NCI-H226 (cell line): ENCODE measurements at regions not wholly inside any gene's neighbourhood (a gene's known extent, or its start where the extent isn't known, plus 50 kb on each side); places are given as distances from the start of the nearest gene placed in this dataset.

Source experiments
- DNase-seq: peaks from one replicate; pipeline ENCODE4 v3.0.0-alpha.2; 2015

GRCh38 chr15:79230766-79231165, 51.8 kb upstream of the ANKRD34C start:
- no peak for DNase-seq

GRCh38 chr15:79222808-79223207, 59.7 kb upstream of the ANKRD34C start:
- DNase-seq, result no peak

GRCh38 chr15:79221696-79222095, 60.8 kb upstream of the ANKRD34C start:
- DNase-seq, result no peak

- DNase-seq, result no peak
Measured at GRCh38 chr15:79219393-79220056, 63.0 kb upstream of the ANKRD34C start.

GRCh38 chr15:79218588-79219200, 63.8 kb upstream of the ANKRD34C start:
- DNase-seq, result no peak

- DNase-seq, result no peak
Measured at GRCh38 chr15:79213650-79214049, 68.9 kb upstream of the ANKRD34C start.

GRCh38 chr15:79212589-79213157, 69.8 kb upstream of the ANKRD34C start:
- DNase-seq, result no peak

- DNase-seq, result no peak
Measured at GRCh38 chr15:79211481-79211880, 71.0 kb upstream of the ANKRD34C start.

GRCh38 chr15:79209690-79210089, 72.8 kb upstream of the ANKRD34C start:
- DNase-seq, result no peak

- no peak for DNase-seq
Measured at GRCh38 chr15:79209116-79209515, 73.4 kb upstream of the ANKRD34C start.

GRCh38 chr15:79208179-79208578, 74.3 kb upstream of the ANKRD34C start:
- DNase-seq, result no peak

GRCh38 chr15:79206940-79207339, 75.6 kb upstream of the ANKRD34C start:
- no peak for DNase-seq

- no peak for DNase-seq
Measured at GRCh38 chr15:79204886-79205675, 77.4 kb upstream of the ANKRD34C start.

GRCh38 chr15:79198461-79198860, 84.1 kb upstream of the ANKRD34C start:
- no peak for DNase-seq

GRCh38 chr15:79197285-79197684, 85.2 kb upstream of the ANKRD34C start:
- DNase-seq, result no peak

- DNase-seq, result no peak
Measured at GRCh38 chr15:79195802-79196201, 86.7 kb upstream of the ANKRD34C start.

GRCh38 chr15:79195239-79195638, 87.3 kb upstream of the ANKRD34C start:
- DNase-seq, result no peak

- no peak for DNase-seq
Measured at GRCh38 chr15:79194386-79194785, 88.1 kb upstream of the ANKRD34C start.

GRCh38 chr15:79193549-79193948, 89.0 kb upstream of the ANKRD34C start:
- DNase-seq, result no peak

- DNase-seq, result no peak
Measured at GRCh38 chr15:79193103-79193502, 89.4 kb upstream of the ANKRD34C start.

GRCh38 chr15:79192462-79193036, 90.0 kb upstream of the ANKRD34C start:
- no peak for DNase-seq

GRCh38 chr15:79190093-79190492, 92.4 kb upstream of the ANKRD34C start:
- DNase-seq, result no peak

GRCh38 chr15:79186616-79187015, 95.9 kb upstream of the ANKRD34C start:
- DNase-seq, result no peak
